K562 (cell line): ENCODE measurements at regions not wholly inside any gene's neighbourhood (a gene's known extent, or its start where the extent isn't known, plus 50 kb on each side); places are given as distances from the start of the nearest gene placed in this dataset.

Experiments used
- ATAC-seq: fragments of 200-7000 bp; cut with Tn5 transposase; 3 replicates; pipeline ENCODE4 v1.9.1; 2020; ENCODE audit warnings: moderate library complexity
- BruUV-seq: library from RNA; stranded (reverse); fragments of 400-500 nt; replicated peaks from 2 replicates; lab custom pipeline; 2021; lab: Mats Ljungman, UMichigan
- CTCF ChIA-PET: fragments of 300-600 bp; formaldehyde crosslinking; extraction: SDS; loops from one replicate; lab custom pipeline; 2021; ENCODE audit warnings: low intra/inter-chr PET ratio; lab: Yijun Ruan, JAX
- POLR2A ChIA-PET: fragments of 300-600, 350-650 bp; sonication (Branson Sonifier 250); formaldehyde crosslinking; extraction: SDS; loops from one replicate; lab custom pipeline; 2021; ENCODE audit warnings: antibody characterized with exemption, inconsistent platforms; lab: Yijun Ruan, JAX
- DNase-seq, 4 experiments: peaks; one replicate each; pipeline versions ENCODE4 v3.0.0 to v3.0.0-alpha.2; 2011 to 2018; ENCODE audit warnings: low spot score in 3 of 4, mixed read lengths in 3 of 4; ENCODE audit errors: extremely low read depth in 1 of 4
- FAIRE-seq: peaks from 2 replicates; lab custom pipeline; 2011; peaks lifted over from hg19 to GRCh38; lab: Jason Lieb, UNC
- H2AFZ ChIP-seq: 2 replicates; pipeline ENCODE4 v1.6.0; 2011; ENCODE audit warnings: low read depth, low read length, control low read depth, inconsistent platforms
- H3K27ac ChIP-seq: fragments of 200-600 bp; 3 replicates; pipeline ENCODE4 v1.8.0; 2011; ENCODE audit warnings: low read depth, mild to moderate bottlenecking, control low read depth, inconsistent platforms, low read length, moderate library complexity, mixed read lengths; ENCODE audit errors: extremely low read depth
- H3K27me3 ChIP-seq, 2 experiments: fragments of 300-600 bp in 1 of 2; 2 replicates in 1 of 2; 3 replicates in 1 of 2; pipeline versions ENCODE4 v1.6.0 to v1.8.0; 2011; ENCODE audit warnings: inconsistent platforms in 2 of 2, low read length in 2 of 2, mild to moderate bottlenecking in 1 of 2, mixed read lengths in 1 of 2, moderate library complexity in 1 of 2; ENCODE audit not compliant: control insufficient read depth in 2 of 2, insufficient read depth in 2 of 2
- H3K36me3 ChIP-seq: fragments of 300-600 bp; 3 replicates; pipeline ENCODE4 v1.8.0; 2011; ENCODE audit warnings: mild to moderate bottlenecking, low read length, inconsistent platforms; ENCODE audit not compliant: control insufficient read depth, insufficient read depth
- H3K4me1 ChIP-seq, 2 experiments: fragments of 200-600 bp in 1 of 2; replicated peaks in 1 of 2; 2 replicates in 1 of 2; 3 replicates in 1 of 2; pipeline versions ENCODE4 v1.5.1 to v1.8.0; 2011; ENCODE audit warnings: inconsistent platforms in 2 of 2, low read length in 2 of 2, mild to moderate bottlenecking in 1 of 2, mixed read lengths in 1 of 2, moderate library complexity in 1 of 2; ENCODE audit not compliant: control insufficient read depth in 2 of 2, insufficient read depth in 2 of 2
- H3K4me2 ChIP-seq: 2 replicates; pipeline ENCODE4 v1.6.1; 2011; ENCODE audit warnings: low read length, control low read depth, inconsistent platforms, mixed read lengths; ENCODE audit not compliant: insufficient read depth
- H3K4me3 ChIP-seq: fragments of 200-600 bp; sonication (generic), shearing (Covaris generic); 2 replicates; pipeline ENCODE4 v1.5.1; 2016; ENCODE audit warnings: control low read depth, inconsistent platforms
- H3K79me2 ChIP-seq: fragments of 200-600 bp; 3 replicates; pipeline ENCODE4 v1.8.0; 2011; ENCODE audit warnings: low read length, inconsistent platforms; ENCODE audit not compliant: control insufficient read depth, insufficient read depth
- H3K9ac ChIP-seq, 2 experiments: 2 replicates each; pipeline versions ENCODE4 v1.6.0 to v1.6.1; 2011; ENCODE audit warnings: low read depth in 2 of 2, low read length in 2 of 2, control low read depth in 1 of 2, inconsistent platforms in 1 of 2, mild to moderate bottlenecking in 1 of 2, mixed read lengths in 1 of 2; ENCODE audit not compliant: insufficient read depth in 1 of 2
- H3K9me1 ChIP-seq: one replicate; pipeline ENCODE4 v1.6.0; 2011; ENCODE audit warnings: inconsistent platforms, mild to moderate bottlenecking, low read length, moderate library complexity; ENCODE audit not compliant: control insufficient read depth, insufficient read depth
- H3K9me3 ChIP-seq: replicated peaks from 2 replicates; pipeline ENCODE4 v1.5.1; 2011; ENCODE audit warnings: low read depth, low read length, inconsistent platforms; ENCODE audit not compliant: control insufficient read depth, insufficient read depth
- H4K20me1 ChIP-seq: replicated peaks from 2 replicates; pipeline ENCODE4 v1.6.1; 2011; ENCODE audit warnings: low read length, inconsistent platforms, mixed read lengths; ENCODE audit not compliant: control insufficient read depth, insufficient read depth
- ARID2 ChIP-seq: fragments of 450-650 bp; IDR thresholded peaks from 2 replicates; pipeline ENCODE4 v1.6.1; 2017; ENCODE audit warnings: antibody characterized with exemption, mild to moderate bottlenecking
- ATF3 ChIP-seq, 2 experiments: fragments of 450-650 bp in 1 of 2; sonication (generic) in 1 of 2; formaldehyde crosslinking in 1 of 2; IDR thresholded peaks in 1 of 2; conservative IDR thresholded peaks in 1 of 2; 2 replicates each; pipeline versions ENCODE4 v1.6.1 to v1.8.1; 2016 to 2023; ENCODE audit warnings: mild to moderate bottlenecking in 2 of 2, moderate library complexity in 2 of 2, inconsistent platforms in 1 of 2, missing genetic modification reagents in 1 of 2
- CAMTA2 ChIP-seq: fragments of 250-450 bp; sonication (Bioruptor Pico); conservative IDR thresholded peaks from 2 replicates; pipeline ENCODE4 v1.5.1; 2022
- CTBP1 ChIP-seq: fragments of 450-650 bp; IDR thresholded peaks from 2 replicates; pipeline ENCODE4 v1.6.1; 2016; ENCODE audit warnings: borderline replicate concordance
- ILK ChIP-seq: fragments of 450-650 bp; IDR thresholded peaks from 2 replicates; pipeline ENCODE4 v1.6.1; 2016; ENCODE audit warnings: missing genetic modification characterization, low read depth, mild to moderate bottlenecking, missing compliant biosample characterization, moderate library complexity, borderline replicate concordance
- MXI1 ChIP-seq: IDR thresholded peaks from 2 replicates; pipeline ENCODE4 v1.6.1; 2011; ENCODE audit warnings: low read depth, mild to moderate bottlenecking, improper control_type of control experiment, low read length
- POU5F1 ChIP-seq: fragments of 150-350 bp; IDR thresholded peaks from 2 replicates; pipeline ENCODE4 v1.6.1; 2014; ENCODE audit warnings: borderline replicate concordance, low read length, low read depth, mild to moderate bottlenecking; ENCODE audit not compliant: partially characterized antibody
- RBM39 ChIP-seq: fragments of 200-400 bp; formaldehyde crosslinking; optimal IDR thresholded peaks from 2 replicates; pipeline ENCODE3; 2018; ENCODE audit warnings: low read depth, low read length
- SMAD1 ChIP-seq: fragments of 150-350 bp; IDR thresholded peaks from 2 replicates; pipeline ENCODE4 v1.6.1; 2014; ENCODE audit warnings: low read length, low read depth; ENCODE audit not compliant: partially characterized antibody
- SP1 ChIP-seq: sonication (generic); formaldehyde crosslinking; IDR thresholded peaks from 2 replicates; pipeline ENCODE4 v1.8.1; 2022; ENCODE audit warnings: mild to moderate bottlenecking, missing genetic modification reagents
- TBP ChIP-seq: optimal IDR thresholded peaks from 2 replicates; pipeline ENCODE3; 2011; ENCODE audit warnings: low read depth, low read length, improper control_type of control experiment
- ZNF174 ChIP-seq: fragments of 250-450 bp; sonication (Bioruptor Pico); IDR thresholded peaks from 2 replicates; pipeline ENCODE4 v1.4.0; 2020; ENCODE audit warnings: mild to moderate bottlenecking
- ZNF408 ChIP-seq: fragments of 250-450 bp; sonication (Bioruptor Pico); IDR thresholded peaks from 2 replicates; pipeline ENCODE4 v1.4.0; 2020; ENCODE audit warnings: low read depth, mild to moderate bottlenecking, moderate library complexity
- WGBS: fragments of 100-300 bp; shearing (Covaris generic); methylation state at CpG from one replicate; pipeline ENCODE4 v1.1.6; 2016; ENCODE audit warnings: low coverage, mixed read lengths; ENCODE audit not compliant: insufficient coverage; ENCODE audit errors: missing lambda C conversion rate; 5-methylcytosine and 5-hydroxymethylcytosine counted together
- in situ Hi-C: fragments of 300-500 bp; cut with MboI; formaldehyde crosslinking; loops from 4 replicates; pipeline ENCODE4 v1.15.0; 2018; ENCODE audit warnings: inconsistent platforms, mixed read lengths
- intact Hi-C: fragments of 100-400 bp; cut with micrococcal nuclease; formaldehyde crosslinking; loops from 2 replicates; pipeline ENCODE4 v1.14.2; 2022
- TF ChIP-seq, protein P1 (sequence below): fragments of 450-650 bp; IDR thresholded peaks from 2 replicates; pipeline ENCODE4 v1.6.1; 2017; ENCODE audit warnings: antibody characterized with exemption, mild to moderate bottlenecking
- TF ChIP-seq, protein P2 (sequence below), 3 experiments: fragments of 200-800 bp in 1 of 3; sonication (Bioruptor generic) in 1 of 3; sonication (generic) in 1 of 3; formaldehyde crosslinking in 1 of 3; IDR thresholded peaks; 2 replicates each; pipeline versions ENCODE4 v1.6.1 to v1.8.0; 2016 to 2022; ENCODE audit warnings: mild to moderate bottlenecking in 2 of 3, missing compliant biosample characterization in 2 of 3, missing genetic modification characterization in 2 of 3, missing genetic modification reagents in 1 of 3

DNA sequence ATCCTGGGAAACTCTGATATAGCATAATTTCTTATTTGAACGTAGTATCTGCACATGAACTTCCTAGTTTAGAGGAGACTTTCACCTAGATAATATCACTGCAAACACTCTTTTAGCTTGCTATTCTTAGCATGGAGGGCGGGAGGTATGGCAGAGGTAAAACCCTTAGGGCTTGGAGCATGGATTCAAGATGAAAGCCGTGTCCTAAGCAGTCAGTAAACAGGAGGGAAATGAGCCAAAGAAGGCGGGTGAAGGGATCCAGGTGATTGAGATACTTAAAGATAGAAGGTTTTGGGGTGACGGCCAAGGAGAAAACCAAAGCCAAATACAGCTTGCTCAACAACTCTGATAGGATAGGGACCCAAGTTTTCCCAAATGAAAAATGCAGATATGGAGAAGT, 107.1 kb upstream of the BCAT1 start:
- WGBS, result 4% methylated on average over 5 of the region's 5 CpGs
- Histone ChIP-seq H3K27ac (no peak overlapping the region), H2AFZ (no peak overlapping the region), H3K4me1 (no peaks in the 10 kb centered on the region; a peak in 2 of 5 replicates), H4K20me1 (no peaks in the 10 kb centered on the region), H3K9me1 (no peaks in the 10 kb centered on the region), H3K4me3 (no peak overlapping the region), H3K27me3 (peaks cover 3% of the 10 kb centered on the region in 2 experiments; a peak in 2 of 5 replicates), H3K9ac (no peak overlapping the region), H3K36me3 (no peaks in the 10 kb centered on the region), H3K4me2 (no peak overlapping the region), H3K9me3 (no peaks in the 10 kb centered on the region), H3K79me2 (no peaks in the 10 kb centered on the region)
- DNase-seq, result no peak
- intact Hi-C loops (loop anchor here (10.0 kb wide), 1 partner anchor 59 kb away; no protein-coding TSS in a partner anchor), in situ Hi-C loops (no loop called here)
- ChIA-PET CTCF (no interaction called here), POLR2A (interaction anchor here (0.9 kb wide), 1 partner anchor 56 kb away, joined by 3 read pairs; no protein-coding TSS in a partner anchor)
- no TSS peak for BruUV-seq
- ATAC-seq, result no peak
- no peak for FAIRE-seq
- TF ChIP-seq SMAD1, result no peak
- TF ChIP-seq ZNF174 (CRISPR knock-in tag), result no peak
- TF ChIP-seq POU5F1, result no peak
- TF ChIP-seq, protein P1, sequence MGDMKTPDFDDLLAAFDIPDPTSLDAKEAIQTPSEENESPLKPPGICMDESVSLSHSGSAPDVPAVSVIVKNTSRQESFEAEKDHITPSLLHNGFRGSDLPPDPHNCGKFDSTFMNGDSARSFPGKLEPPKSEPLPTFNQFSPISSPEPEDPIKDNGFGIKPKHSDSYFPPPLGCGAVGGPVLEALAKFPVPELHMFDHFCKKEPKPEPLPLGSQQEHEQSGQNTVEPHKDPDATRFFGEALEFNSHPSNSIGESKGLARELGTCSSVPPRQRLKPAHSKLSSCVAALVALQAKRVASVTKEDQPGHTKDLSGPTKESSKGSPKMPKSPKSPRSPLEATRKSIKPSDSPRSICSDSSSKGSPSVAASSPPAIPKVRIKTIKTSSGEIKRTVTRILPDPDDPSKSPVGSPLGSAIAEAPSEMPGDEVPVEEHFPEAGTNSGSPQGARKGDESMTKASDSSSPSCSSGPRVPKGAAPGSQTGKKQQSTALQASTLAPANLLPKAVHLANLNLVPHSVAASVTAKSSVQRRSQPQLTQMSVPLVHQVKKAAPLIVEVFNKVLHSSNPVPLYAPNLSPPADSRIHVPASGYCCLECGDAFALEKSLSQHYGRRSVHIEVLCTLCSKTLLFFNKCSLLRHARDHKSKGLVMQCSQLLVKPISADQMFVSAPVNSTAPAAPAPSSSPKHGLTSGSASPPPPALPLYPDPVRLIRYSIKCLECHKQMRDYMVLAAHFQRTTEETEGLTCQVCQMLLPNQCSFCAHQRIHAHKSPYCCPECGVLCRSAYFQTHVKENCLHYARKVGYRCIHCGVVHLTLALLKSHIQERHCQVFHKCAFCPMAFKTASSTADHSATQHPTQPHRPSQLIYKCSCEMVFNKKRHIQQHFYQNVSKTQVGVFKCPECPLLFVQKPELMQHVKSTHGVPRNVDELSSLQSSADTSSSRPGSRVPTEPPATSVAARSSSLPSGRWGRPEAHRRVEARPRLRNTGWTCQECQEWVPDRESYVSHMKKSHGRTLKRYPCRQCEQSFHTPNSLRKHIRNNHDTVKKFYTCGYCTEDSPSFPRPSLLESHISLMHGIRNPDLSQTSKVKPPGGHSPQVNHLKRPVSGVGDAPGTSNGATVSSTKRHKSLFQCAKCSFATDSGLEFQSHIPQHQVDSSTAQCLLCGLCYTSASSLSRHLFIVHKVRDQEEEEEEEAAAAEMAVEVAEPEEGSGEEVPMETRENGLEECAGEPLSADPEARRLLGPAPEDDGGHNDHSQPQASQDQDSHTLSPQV, result no peak
- no peak for TF ChIP-seq ARID2
- no peak for TF ChIP-seq ILK
- no peak for TF ChIP-seq CAMTA2
- TF ChIP-seq MXI1, result no peak
- TF ChIP-seq SP1 (CRISPR knock-in tag), result no peak
- TF ChIP-seq ZNF408 (CRISPR knock-in tag), result no peak
- no peak for TF ChIP-seq RBM39
- TF ChIP-seq TBP, result no peak
- no peak for TF ChIP-seq ATF3 (IDR thresholded peaks at IDR 0.05)
- no peak for TF ChIP-seq ATF3 (CRISPR knock-in tag; conservative IDR thresholded peaks at IDR 0.05)
- TF ChIP-seq, protein P2, sequence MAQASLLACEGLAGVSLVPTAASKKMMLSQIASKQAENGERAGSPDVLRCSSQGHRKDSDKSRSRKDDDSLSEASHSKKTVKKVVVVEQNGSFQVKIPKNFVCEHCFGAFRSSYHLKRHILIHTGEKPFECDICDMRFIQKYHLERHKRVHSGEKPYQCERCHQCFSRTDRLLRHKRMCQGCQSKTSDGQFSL (CRISPR knock-in tag; IDR thresholded peaks at IDR 0.05), result no peak
- TF ChIP-seq, protein P2 (tag; IDR thresholded peaks at IDR 0.05), result no peak
- no peak for TF ChIP-seq CTBP1
